ENCODE measurements at regions not wholly inside any gene's neighbourhood (a gene's known extent, or its start where the extent isn't known, plus 50 kb on each side); places are given as distances from the start of the nearest gene placed in this dataset.

- TF ChIP-seq CTCF (IDR thresholded peaks at IDR 0.05) (no peak), POLR2A (IDR thresholded peaks at IDR 0.05) (no peak)
Observed at GRCh38 chr3:150296123-150296735, 111.9 kb upstream of the TSC22D2 start.
